ENCODE measurements at regions not wholly inside any gene's neighbourhood (a gene's known extent, or its start where the extent isn't known, plus 50 kb on each side); places are given as distances from the start of the nearest gene placed in this dataset.

DNA sequence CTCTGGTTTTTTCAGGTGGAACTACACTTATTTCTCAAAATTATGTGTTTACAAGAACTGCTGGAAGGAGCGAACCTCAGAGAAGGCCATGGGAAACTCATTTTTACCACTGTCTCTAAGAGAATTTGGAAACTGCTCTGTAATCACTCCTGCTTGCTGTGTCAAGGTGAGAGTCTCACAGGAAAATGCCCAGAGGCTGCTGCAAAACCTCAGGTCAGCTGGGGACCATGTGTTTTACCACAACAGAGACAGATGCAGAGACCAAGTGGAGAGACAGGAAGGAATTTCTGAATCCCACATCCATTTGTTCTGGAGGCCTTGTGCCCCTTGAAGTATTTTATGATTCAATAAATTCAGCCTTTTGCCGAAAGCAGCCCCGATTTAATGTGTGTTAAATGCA lies 743.8 kb upstream of the SLC10A2 start (continued):
- no peak for TF ChIP-seq SP1 (IDR thresholded peaks at IDR 0.05; ENCODE audit: low read depth)
- TF ChIP-seq, protein P1, sequence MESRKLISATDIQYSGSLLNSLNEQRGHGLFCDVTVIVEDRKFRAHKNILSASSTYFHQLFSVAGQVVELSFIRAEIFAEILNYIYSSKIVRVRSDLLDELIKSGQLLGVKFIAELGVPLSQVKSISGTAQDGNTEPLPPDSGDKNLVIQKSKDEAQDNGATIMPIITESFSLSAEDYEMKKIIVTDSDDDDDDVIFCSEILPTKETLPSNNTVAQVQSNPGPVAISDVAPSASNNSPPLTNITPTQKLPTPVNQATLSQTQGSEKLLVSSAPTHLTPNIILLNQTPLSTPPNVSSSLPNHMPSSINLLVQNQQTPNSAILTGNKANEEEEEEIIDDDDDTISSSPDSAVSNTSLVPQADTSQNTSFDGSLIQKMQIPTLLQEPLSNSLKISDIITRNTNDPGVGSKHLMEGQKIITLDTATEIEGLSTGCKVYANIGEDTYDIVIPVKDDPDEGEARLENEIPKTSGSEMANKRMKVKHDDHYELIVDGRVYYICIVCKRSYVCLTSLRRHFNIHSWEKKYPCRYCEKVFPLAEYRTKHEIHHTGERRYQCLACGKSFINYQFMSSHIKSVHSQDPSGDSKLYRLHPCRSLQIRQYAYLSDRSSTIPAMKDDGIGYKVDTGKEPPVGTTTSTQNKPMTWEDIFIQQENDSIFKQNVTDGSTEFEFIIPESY (IDR thresholded peaks at IDR 0.05; ENCODE audit: extremely low read depth, insufficient replicate concordance, low read length): no peak
- TF ChIP-seq SIN3A (IDR thresholded peaks at IDR 0.05; ENCODE audit: low read depth): no peak

DNA sequence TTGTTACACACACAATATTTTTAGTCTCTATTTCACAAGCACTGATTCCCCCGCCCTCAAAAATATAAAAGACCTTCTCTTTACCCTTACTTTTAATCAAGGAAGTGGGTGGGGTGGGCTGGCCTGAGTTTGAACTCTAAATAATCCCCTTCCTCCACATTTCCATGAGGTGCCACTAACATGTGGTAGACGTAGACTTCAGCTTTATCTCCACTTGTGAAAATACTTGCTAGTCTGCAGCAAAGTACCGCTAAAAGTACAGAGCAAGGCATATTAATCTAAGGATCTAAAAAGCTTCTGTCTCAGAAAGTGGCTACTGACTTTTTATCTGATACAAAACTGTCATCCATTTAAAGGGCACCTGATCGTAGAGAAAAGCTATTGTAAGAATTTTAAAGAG lies 739.6 kb upstream of the SLC10A2 start:
- intact Hi-C loops (cut with micrococcal nuclease): no loop called here
- H3K9ac ChIP-seq (ENCODE audit: low read length): no peak overlapping the region

DNA sequence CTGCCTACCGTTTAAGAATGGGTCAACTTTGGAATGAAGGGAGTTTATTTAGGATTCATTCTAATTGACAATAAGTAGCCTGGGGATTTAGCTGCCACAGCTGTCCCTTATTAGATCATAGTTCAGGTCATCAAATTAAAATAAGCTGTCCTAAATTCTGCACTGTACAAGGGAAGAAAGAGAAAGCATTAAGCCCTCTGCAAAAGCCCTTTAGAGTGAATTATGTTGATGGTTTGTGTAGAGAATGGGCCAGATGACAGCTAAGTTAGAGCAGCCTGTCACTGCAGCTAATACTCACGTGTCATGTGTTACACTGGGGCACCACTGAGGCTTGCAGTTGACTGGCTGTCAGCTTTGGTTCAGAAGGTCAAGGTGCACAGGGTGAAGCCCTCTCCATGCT lies 737.1 kb upstream of the SLC10A2 start:
- Histone ChIP-seq H3K36me3 (ENCODE audit: control insufficient read depth in 1 of 2, insufficient read depth in 2 of 2, low read length in 2 of 2) (no peaks in the 10 kb centered on the region), H3K9me2 (ENCODE audit: insufficient read depth) (no peaks in the 10 kb centered on the region), H2AFZ (ENCODE audit: low read depth, low read length, poor library complexity, severe bottlenecking) (no peak overlapping the region), H3K79me2 (ENCODE audit: insufficient read depth, low read length) (no peaks in the 10 kb centered on the region), H3K4me1 (ENCODE audit: control insufficient read depth in 1 of 2, insufficient read depth in 2 of 2, low read length in 2 of 2) (no peaks in the 10 kb centered on the region), H3K4me3 (replicated peaks in 1 of 2; ENCODE audit: low read depth in 1 of 2, low read length in 2 of 2) (no peak overlapping the region), H4K20me1 (ENCODE audit: insufficient read depth) (no peaks in the 10 kb centered on the region), H3K27me3 (ENCODE audit: insufficient read depth, low read length) (no peaks in the 10 kb centered on the region), H3K9ac (ENCODE audit: low read length) (no peak overlapping the region), H3K4me2 (ENCODE audit: low read length) (no peak overlapping the region), H3K9me3 (ENCODE audit: control insufficient read depth in 1 of 2, insufficient read depth in 1 of 2, low read depth in 1 of 2, low read length in 2 of 2) (no peaks in the 10 kb centered on the region), H3K27ac (ENCODE audit: low read depth, low read length) (no peak overlapping the region)
- no peak for ATAC-seq
- no TSS peak for BruUV-seq (replicated peaks)
- POLR2A ChIA-PET: no interaction called here
- DNase-seq (ENCODE audit: low read depth, low spot score): no peak
- CTCF ChIA-PET: no interaction called here
- intact Hi-C loops (cut with micrococcal nuclease): no loop called here
- RAD21 ChIA-PET (ENCODE audit: low non-redundant PET in 1 of 2, low total read pairs in 2 of 2, uncharacterized antibody in 2 of 2, unreplicated experiment in 2 of 2): no interaction called here
- TF ChIP-seq FOSL1 (IDR thresholded peaks at IDR 0.05; ENCODE audit: low read depth) (no peak), ZFX (IDR thresholded peaks at IDR 0.05) (no peak), SRF (IDR thresholded peaks at IDR 0.05; ENCODE audit: low read depth) (no peak), RAD21 (IDR thresholded peaks at IDR 0.05; ENCODE audit: low read depth) (no peak), YY1 (IDR thresholded peaks at IDR 0.05; ENCODE audit: extremely low read depth, insufficient replicate concordance, low read depth, low read length) (no peak), POLR2A (IDR thresholded peaks at IDR 0.05; ENCODE audit: borderline replicate concordance, extremely low read depth, insufficient read depth, insufficient read length) (no peak), SIN3A (IDR thresholded peaks at IDR 0.05; ENCODE audit: low read depth) (no peak)
- TF ChIP-seq, protein P2, sequence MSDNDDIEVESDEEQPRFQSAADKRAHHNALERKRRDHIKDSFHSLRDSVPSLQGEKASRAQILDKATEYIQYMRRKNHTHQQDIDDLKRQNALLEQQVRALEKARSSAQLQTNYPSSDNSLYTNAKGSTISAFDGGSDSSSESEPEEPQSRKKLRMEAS (IDR thresholded peaks at IDR 0.05): no peak
- TF ChIP-seq, protein P3, sequence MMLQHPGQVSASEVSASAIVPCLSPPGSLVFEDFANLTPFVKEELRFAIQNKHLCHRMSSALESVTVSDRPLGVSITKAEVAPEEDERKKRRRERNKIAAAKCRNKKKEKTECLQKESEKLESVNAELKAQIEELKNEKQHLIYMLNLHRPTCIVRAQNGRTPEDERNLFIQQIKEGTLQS (IDR thresholded peaks at IDR 0.05): no peak
- TF ChIP-seq, protein P4, sequence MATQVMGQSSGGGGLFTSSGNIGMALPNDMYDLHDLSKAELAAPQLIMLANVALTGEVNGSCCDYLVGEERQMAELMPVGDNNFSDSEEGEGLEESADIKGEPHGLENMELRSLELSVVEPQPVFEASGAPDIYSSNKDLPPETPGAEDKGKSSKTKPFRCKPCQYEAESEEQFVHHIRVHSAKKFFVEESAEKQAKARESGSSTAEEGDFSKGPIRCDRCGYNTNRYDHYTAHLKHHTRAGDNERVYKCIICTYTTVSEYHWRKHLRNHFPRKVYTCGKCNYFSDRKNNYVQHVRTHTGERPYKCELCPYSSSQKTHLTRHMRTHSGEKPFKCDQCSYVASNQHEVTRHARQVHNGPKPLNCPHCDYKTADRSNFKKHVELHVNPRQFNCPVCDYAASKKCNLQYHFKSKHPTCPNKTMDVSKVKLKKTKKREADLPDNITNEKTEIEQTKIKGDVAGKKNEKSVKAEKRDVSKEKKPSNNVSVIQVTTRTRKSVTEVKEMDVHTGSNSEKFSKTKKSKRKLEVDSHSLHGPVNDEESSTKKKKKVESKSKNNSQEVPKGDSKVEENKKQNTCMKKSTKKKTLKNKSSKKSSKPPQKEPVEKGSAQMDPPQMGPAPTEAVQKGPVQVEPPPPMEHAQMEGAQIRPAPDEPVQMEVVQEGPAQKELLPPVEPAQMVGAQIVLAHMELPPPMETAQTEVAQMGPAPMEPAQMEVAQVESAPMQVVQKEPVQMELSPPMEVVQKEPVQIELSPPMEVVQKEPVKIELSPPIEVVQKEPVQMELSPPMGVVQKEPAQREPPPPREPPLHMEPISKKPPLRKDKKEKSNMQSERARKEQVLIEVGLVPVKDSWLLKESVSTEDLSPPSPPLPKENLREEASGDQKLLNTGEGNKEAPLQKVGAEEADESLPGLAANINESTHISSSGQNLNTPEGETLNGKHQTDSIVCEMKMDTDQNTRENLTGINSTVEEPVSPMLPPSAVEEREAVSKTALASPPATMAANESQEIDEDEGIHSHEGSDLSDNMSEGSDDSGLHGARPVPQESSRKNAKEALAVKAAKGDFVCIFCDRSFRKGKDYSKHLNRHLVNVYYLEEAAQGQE (IDR thresholded peaks at IDR 0.05; ENCODE audit: low read depth): no peak

More for the DNA sequence above, 739.6 kb upstream of the SLC10A2 start:
- BruUV-seq (replicated peaks): no TSS peak
- Histone ChIP-seq H3K36me3 (ENCODE audit: control insufficient read depth in 1 of 2, insufficient read depth in 2 of 2, low read length in 2 of 2) (no peaks in the 10 kb centered on the region), H3K27ac (ENCODE audit: low read depth, low read length) (no peak overlapping the region), H3K4me1 (ENCODE audit: control insufficient read depth in 1 of 2, insufficient read depth in 2 of 2, low read length in 2 of 2) (no peaks in the 10 kb centered on the region), H3K4me2 (ENCODE audit: low read length) (no peak overlapping the region), H3K9me3 (ENCODE audit: control insufficient read depth in 1 of 2, insufficient read depth in 1 of 2, low read depth in 1 of 2, low read length in 2 of 2) (no peaks in the 10 kb centered on the region), H3K9me2 (ENCODE audit: insufficient read depth) (no peaks in the 10 kb centered on the region), H3K79me2 (ENCODE audit: insufficient read depth, low read length) (no peaks in the 10 kb centered on the region), H4K20me1 (ENCODE audit: insufficient read depth) (no peaks in the 10 kb centered on the region), H2AFZ (ENCODE audit: low read depth, low read length, poor library complexity, severe bottlenecking) (no peak overlapping the region), H3K4me3 (replicated peaks in 1 of 2; ENCODE audit: low read depth in 1 of 2, low read length in 2 of 2) (no peak overlapping the region), H3K27me3 (ENCODE audit: insufficient read depth, low read length) (no peaks in the 10 kb centered on the region)
- ChIA-PET RAD21 (ENCODE audit: low non-redundant PET in 1 of 2, low total read pairs in 2 of 2, uncharacterized antibody in 2 of 2, unreplicated experiment in 2 of 2) (no interaction called here), POLR2A (no interaction called here), CTCF (no interaction called here)
- ATAC-seq (no peak), DNase-seq (ENCODE audit: low read depth, low spot score) (no peak)
- no peak for TF ChIP-seq EZH2phosphoT487 (IDR thresholded peaks at IDR 0.05; ENCODE audit: borderline replicate concordance)
- TF ChIP-seq TCF7L2 (IDR thresholded peaks at IDR 0.05; ENCODE audit: borderline replicate concordance, extremely low read depth, insufficient read depth, insufficient read length): no peak
- TF ChIP-seq, protein P2 (IDR thresholded peaks at IDR 0.05): no peak
- no peak for TF ChIP-seq SRF (IDR thresholded peaks at IDR 0.05; ENCODE audit: low read depth)

All from HCT116 (cell line).